NCI-H774 (cell line): ENCODE measurements at regions not wholly inside any gene's neighbourhood (a gene's known extent, or its start where the extent isn't known, plus 50 kb on each side); places are given as distances from the start of the nearest gene placed in this dataset.
A peak's percentile ranks its signal among the peaks of the same experiment; 100 is the strongest.

Source experiments
- DNase-seq: peaks from one replicate; lab custom pipeline; 2025; lab: John Stamatoyannopoulos, UW

GRCh38 chr9:107639426-107639825 is 149.9 kb upstream of the KLF4 start:
- no peak for DNase-seq

- DNase-seq = peak; percentile 10
These were observed 149.1 kb upstream of the KLF4 start for GRCh38 chr9:107638521-107639310.

GRCh38 chr9:107637421-107638420 is 148.2 kb upstream of the KLF4 start:
- peak; percentile 6 for DNase-seq

- no peak for DNase-seq
These were observed 147.2 kb upstream of the KLF4 start for GRCh38 chr9:107636571-107637381.

- DNase-seq = no peak
These were observed 146.2 kb upstream of the KLF4 start for GRCh38 chr9:107635803-107636174.

GRCh38 chr9:107635101-107635802 is 145.7 kb upstream of the KLF4 start:
- DNase-seq = no peak

GRCh38 chr9:107633406-107633805 is 143.8 kb upstream of the KLF4 start:
- DNase-seq = no peak

- DNase-seq = no peak
These were observed 143.1 kb upstream of the KLF4 start for GRCh38 chr9:107632661-107633060.

- no peak for DNase-seq
These were observed 142.6 kb upstream of the KLF4 start for GRCh38 chr9:107632216-107632615.

GRCh38 chr9:107631788-107632187 is 142.2 kb upstream of the KLF4 start:
- no peak for DNase-seq

- DNase-seq = no peak
These were observed 140.6 kb upstream of the KLF4 start for GRCh38 chr9:107630156-107630555.

GRCh38 chr9:107628444-107628843 is 138.9 kb upstream of the KLF4 start:
- no peak for DNase-seq

GRCh38 chr9:107627781-107628180 is 138.2 kb upstream of the KLF4 start:
- DNase-seq = no peak

- DNase-seq = no peak
These were observed 136.5 kb upstream of the KLF4 start for GRCh38 chr9:107626118-107626517.

GRCh38 chr9:107625383-107625984 is 135.9 kb upstream of the KLF4 start:
- DNase-seq = no peak

GRCh38 chr9:107624234-107624948 is 134.8 kb upstream of the KLF4 start:
- no peak for DNase-seq

GRCh38 chr9:107621436-107621835 is 131.9 kb upstream of the KLF4 start:
- no peak for DNase-seq

- no peak for DNase-seq
These were observed 131.2 kb upstream of the KLF4 start for GRCh38 chr9:107620801-107621200.

- DNase-seq = no peak
These were observed 130.7 kb upstream of the KLF4 start for GRCh38 chr9:107620236-107620635.

- no peak for DNase-seq
These were observed 125.8 kb upstream of the KLF4 start for GRCh38 chr9:107615321-107615720.
